IMR-90 (cell line): ENCODE measurements at regions not wholly inside any gene's neighbourhood (a gene's known extent, or its start where the extent isn't known, plus 50 kb on each side); places are given as distances from the start of the nearest gene placed in this dataset.
"Not testable (repeated sequence)": the region's sequence is repeated elsewhere in the genome, so short reads cannot be mapped to it uniquely, and the experiment has no call there.

Experiments
- ATAC-seq: fragments of 200-7000 bp; cut with Tn5 transposase; 2 replicates; pipeline ENCODE4 v1.9.1; 2020; ENCODE audit warnings: low read depth, mild to moderate bottlenecking, moderate library complexity
- BruUV-seq: library from RNA; stranded (reverse); fragments of 400-500 nt; replicated peaks from 2 replicates; lab custom pipeline; 2021; lab: Mats Ljungman, UMichigan
- CTCF ChIA-PET: fragments of 300-600 bp; formaldehyde crosslinking; extraction: SDS; loops from one replicate; lab custom pipeline; 2021; ENCODE audit warnings: antibody characterized with exemption; lab: Yijun Ruan, JAX
- POLR2A ChIA-PET: fragments of 300-600 bp; sonication (Branson Sonifier 250); formaldehyde crosslinking; loops from one replicate; lab custom pipeline; 2022; ENCODE audit warnings: antibody characterized with exemption; ENCODE audit not compliant: unreplicated experiment; lab: Charles Lee
- DNase-seq: peaks from one replicate; pipeline ENCODE4 v3.0.0; 2013
- H2AFZ ChIP-seq: replicated peaks from 2 replicates; pipeline ENCODE3; 2013; ENCODE audit warnings: low read length, mild to moderate bottlenecking; ENCODE audit not compliant: poor library complexity
- H2AK5ac ChIP-seq: 2 replicates; pipeline ENCODE4 v1.6.1; 2013; ENCODE audit warnings: low read depth, low read length, inconsistent platforms
- H2AK9ac ChIP-seq: replicated peaks from 2 replicates; pipeline ENCODE3; 2013; ENCODE audit warnings: mild to moderate bottlenecking, low read depth, low read length, moderate library complexity; ENCODE audit not compliant: poor library complexity
- H2BK120ac ChIP-seq: 2 replicates; pipeline ENCODE4 v1.6.1; 2013; ENCODE audit warnings: low read depth, low read length, inconsistent platforms
- H2BK15ac ChIP-seq: 3 replicates; pipeline ENCODE4 v1.6.1; 2013; ENCODE audit warnings: low read depth, low read length, inconsistent platforms
- H2BK20ac ChIP-seq: 2 replicates; pipeline ENCODE4 v1.6.1; 2013; ENCODE audit warnings: low read depth, mild to moderate bottlenecking, inconsistent platforms, low read length, moderate library complexity
- H2BK5ac ChIP-seq: 2 replicates; pipeline ENCODE4 v1.6.1; 2013; ENCODE audit warnings: mild to moderate bottlenecking, low read depth, low read length, inconsistent platforms; ENCODE audit not compliant: poor library complexity, severe bottlenecking
- H3K14ac ChIP-seq: replicated peaks from 2 replicates; pipeline ENCODE4 v1.6.1; 2013; ENCODE audit warnings: low read depth, low read length, inconsistent platforms
- H3K18ac ChIP-seq: 2 replicates; pipeline ENCODE4 v1.6.1; 2013; ENCODE audit warnings: low read depth, low read length, control low read depth
- H3K23ac ChIP-seq: 2 replicates; pipeline ENCODE4 v1.6.1; 2013; ENCODE audit warnings: low read depth, low read length, inconsistent platforms
- H3K27ac ChIP-seq: 2 replicates; pipeline ENCODE4 v1.5.1; 2013; ENCODE audit warnings: mild to moderate bottlenecking, control low read depth, low read length; ENCODE audit not compliant: insufficient read depth
- H3K27me3 ChIP-seq: 2 replicates; pipeline ENCODE4 v1.6.1; 2013; ENCODE audit warnings: low read length; ENCODE audit not compliant: control insufficient read depth, insufficient read depth
- H3K36me3 ChIP-seq: 2 replicates; pipeline ENCODE4 v1.6.1; 2013; ENCODE audit warnings: low read length, mixed read lengths; ENCODE audit not compliant: control insufficient read depth, insufficient read depth
- H3K4ac ChIP-seq: 2 replicates; pipeline ENCODE4 v1.6.1; 2013; ENCODE audit warnings: low read depth, low read length, inconsistent platforms
- H3K4me1 ChIP-seq: 2 replicates; pipeline ENCODE4 v1.6.1; 2013; ENCODE audit warnings: low read length, mixed read lengths; ENCODE audit not compliant: control insufficient read depth, insufficient read depth
- H3K4me2 ChIP-seq: 2 replicates; pipeline ENCODE4 v1.6.1; 2013; ENCODE audit warnings: low read depth, mild to moderate bottlenecking, control low read depth, low read length, moderate library complexity
- H3K4me3 ChIP-seq: 2 replicates; pipeline ENCODE4 v1.5.1; 2013; ENCODE audit warnings: low read depth, mild to moderate bottlenecking, control low read depth, low read length, moderate library complexity; ENCODE audit not compliant: insufficient read depth
- H3K56ac ChIP-seq: 2 replicates; pipeline ENCODE4 v1.6.1; 2013; ENCODE audit warnings: low read length, inconsistent platforms; ENCODE audit not compliant: insufficient read depth; ENCODE audit errors: extremely low read depth
- H3K79me1 ChIP-seq, 2 experiments: 2 replicates each; pipeline ENCODE4 v1.6.1; 2013; ENCODE audit warnings: low read length in 2 of 2, inconsistent platforms in 1 of 2, low read depth in 1 of 2
- H3K9ac ChIP-seq: 2 replicates; pipeline ENCODE4 v1.6.1; 2013; ENCODE audit warnings: low read depth, low read length, control low read depth
- H3K9me1 ChIP-seq: 2 replicates; pipeline ENCODE4 v1.6.1; 2013; ENCODE audit warnings: low read length, inconsistent platforms; ENCODE audit not compliant: insufficient read depth
- H3K9me3 ChIP-seq: 2 replicates; pipeline ENCODE4 v1.6.1; 2013; ENCODE audit warnings: low read length; ENCODE audit not compliant: control insufficient read depth, insufficient read depth
- H4K20me1 ChIP-seq: 2 replicates; pipeline ENCODE4 v1.6.1; 2013; ENCODE audit warnings: low read length, inconsistent platforms; ENCODE audit not compliant: insufficient read depth
- H4K5ac ChIP-seq: 2 replicates; pipeline ENCODE4 v1.6.1; 2013; ENCODE audit warnings: mild to moderate bottlenecking, low read depth, low read length, control low read depth
- H4K8ac ChIP-seq, 2 experiments: 2 replicates each; pipeline ENCODE4 v1.6.1; 2013; ENCODE audit warnings: low read depth in 2 of 2, low read length in 2 of 2, control low read depth in 1 of 2, inconsistent platforms in 1 of 2
- H4K91ac ChIP-seq: 2 replicates; pipeline ENCODE4 v1.6.1; 2013; ENCODE audit warnings: low read depth, low read length, inconsistent platforms; ENCODE audit not compliant: insufficient read depth
- ELK1 ChIP-seq: fragments of 150-350 bp; IDR thresholded peaks from 2 replicates; pipeline ENCODE4 v1.6.1; 2016; ENCODE audit warnings: low read depth, mild to moderate bottlenecking, low read length, moderate library complexity, borderline replicate concordance
- MAFK ChIP-seq: IDR thresholded peaks from 2 replicates; pipeline ENCODE4 v1.6.1; 2012; ENCODE audit warnings: low read depth, low read length, improper control_type of control experiment
- NFE2L2 ChIP-seq: fragments of 150-350 bp; IDR thresholded peaks from 2 replicates; pipeline ENCODE4 v1.6.1; 2016; ENCODE audit warnings: low read depth, mild to moderate bottlenecking, low read length
- POLR2A ChIP-seq: IDR thresholded peaks from 2 replicates; pipeline ENCODE4 v1.6.1; 2012; ENCODE audit warnings: mild to moderate bottlenecking, low read depth, low read length
- RFX5 ChIP-seq: IDR thresholded peaks from 2 replicates; pipeline ENCODE4 v1.8.0; 2012; ENCODE audit warnings: low read depth, mild to moderate bottlenecking, low read length, moderate library complexity
- WGBS, 2 experiments: methylation state at CpG; one replicate each; pipeline versions ENCODE4 v1.1.5 to v1.1.7; 2013; ENCODE audit warnings: missing lambda C conversion rate in 2 of 2; ENCODE audit not compliant: insufficient read length in 1 of 2; ENCODE audit errors: extremely low coverage in 2 of 2; 5-methylcytosine and 5-hydroxymethylcytosine counted together
- dilution Hi-C: fragments of 300-500 bp; cut with HindIII; formaldehyde crosslinking; loops from one replicate; pipeline ENCODE4 v1.14.3; 2018; ENCODE audit warnings: low sequenced_read_pairs; ENCODE audit not compliant: unreplicated experiment
- in situ Hi-C: fragments of 300-500 bp; cut with MboI; formaldehyde crosslinking; loops from 3 replicates; pipeline ENCODE4 v1.14.3; 2019; ENCODE audit warnings: low sequenced_read_pairs, inconsistent platforms, mixed read lengths
- intact Hi-C: fragments of 100-400 bp; cut with micrococcal nuclease; formaldehyde crosslinking; loops from 2 replicates; pipeline ENCODE4 v1.10.0; 2022

- no TSS peak for BruUV-seq
- POLR2A ChIA-PET, result no interaction called here
- dilution Hi-C loops, result no loop called here
Observed at GRCh38 chr12:114025935-114026334, 59.8 kb upstream of the RBM19 start.

GRCh38 chr12:114022081-114022480 is 56.0 kb upstream of the RBM19 start:
- H3K27me3 ChIP-seq, H4K8ac ChIP-seq, H3K9me3 ChIP-seq, H3K18ac ChIP-seq, H3K9ac ChIP-seq, H2AK9ac ChIP-seq, POLR2A ChIA-PET, H3K9me1 ChIP-seq, DNase-seq, H3K79me1 ChIP-seq, H4K20me1 ChIP-seq, BruUV-seq, H3K36me3 ChIP-seq, H3K14ac ChIP-seq, H2BK20ac ChIP-seq, H3K4me1 ChIP-seq, H2BK120ac ChIP-seq, H4K91ac ChIP-seq, H3K4me2 ChIP-seq, H3K4ac ChIP-seq, ATAC-seq, intact Hi-C loops, H3K23ac ChIP-seq, H2AK5ac ChIP-seq, H3K27ac ChIP-seq, H4K5ac ChIP-seq, H2AFZ ChIP-seq, H2BK15ac ChIP-seq, in situ Hi-C loops, H2BK5ac ChIP-seq, CTCF ChIA-PET, dilution Hi-C loops, H3K4me3 ChIP-seq, H3K56ac ChIP-seq: not testable (repeated sequence)
- WGBS, 2 experiments, result 100% methylated on average over 2 of the region's 5 CpGs; no CpG with 5 or more reads in 1 of the 2 experiments

More at GRCh38 chr12:114025935-114026334, 59.8 kb upstream of the RBM19 start:
- Histone ChIP-seq H3K27ac (no peak overlapping the region), H2AK9ac (no peak overlapping the region), H2AK5ac (no peak overlapping the region), H4K5ac (no peak overlapping the region), H2BK120ac (no peak overlapping the region), H3K27me3 (peaks cover 1% of the 10 kb centered on the region; the same call in 1 of the 2 replicates), H3K9me3 (no peaks in the 10 kb centered on the region), H3K79me1 (no peaks in the 10 kb centered on the region), H2AFZ (no peak overlapping the region), H2BK20ac (no peak overlapping the region), H3K4me2 (no peak overlapping the region), H3K9me1 (no peaks in the 10 kb centered on the region), H3K4ac (no peak overlapping the region), H2BK5ac (no peak overlapping the region), H3K14ac (no peak overlapping the region), H3K18ac (no peak overlapping the region), H4K91ac (no peak overlapping the region), H3K4me3 (no peak overlapping the region), H3K56ac (no peak overlapping the region), H3K4me1 (no peaks in the 10 kb centered on the region), H4K20me1 (no peaks in the 10 kb centered on the region), H4K8ac (no peak overlapping the region), H2BK15ac (no peak overlapping the region), H3K9ac (no peak overlapping the region), H3K23ac (no peak overlapping the region), H3K36me3 (no peaks in the 10 kb centered on the region)
- in situ Hi-C loops (no loop called here), intact Hi-C loops (no loop called here)
- CTCF ChIA-PET, result no interaction called here
- DNase-seq, result no peak
- WGBS, 2 experiments, result 0% methylated on average over 1 of the region's 3 CpGs; no CpG with 5 or more reads in 1 of the 2 experiments
- TF ChIP-seq POLR2A (no peak), RFX5 (no peak), ELK1 (no peak), NFE2L2 (no peak), MAFK (no peak)
- ATAC-seq, result no peak
